GM18507 (cell line): ENCODE measurements at regions not wholly inside any gene's neighbourhood (a gene's known extent, or its start where the extent isn't known, plus 50 kb on each side); places are given as distances from the start of the nearest gene placed in this dataset.
"Not testable (repeated sequence)": the region's sequence is repeated elsewhere in the genome, so short reads cannot be mapped to it uniquely, and the experiment has no call there.

ENCODE experiments used
- DNase-seq: peaks from one replicate; pipeline ENCODE4 v3.0.0; 2011; ENCODE audit warnings: low read depth; ENCODE audit not compliant: insufficient read length; ENCODE audit errors: extremely low spot score
- FAIRE-seq: peaks from 2 replicates; lab custom pipeline; 2011; peaks lifted over from hg19 to GRCh38; lab: Jason Lieb, UNC

- FAIRE-seq = no peak
- DNase-seq = no peak
These were observed 157.2 kb downstream of the DDX1 start for GRCh38 chr2:15748736-15749323.

- no peak for DNase-seq
- no peak for FAIRE-seq
These were observed 158.1 kb downstream of the DDX1 start for GRCh38 chr2:15749460-15750432.

DNA sequence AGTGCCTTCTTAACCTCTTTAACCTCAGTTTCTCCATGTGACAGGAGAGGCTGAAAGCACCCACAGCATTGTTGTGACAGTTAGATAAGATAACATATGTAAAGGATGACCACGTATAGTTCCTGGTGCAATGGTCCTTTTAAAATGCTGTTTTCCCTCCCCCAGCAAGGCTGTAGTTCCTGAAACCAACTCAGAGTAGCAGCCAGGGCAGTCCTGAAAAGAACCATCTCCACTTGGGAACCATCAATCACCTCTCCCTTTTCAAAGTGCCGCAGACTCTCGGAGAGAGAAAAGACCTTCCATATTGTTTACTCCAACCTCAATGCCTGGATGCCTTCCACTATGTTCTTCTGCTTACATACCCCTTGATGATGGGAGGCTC lies 158.8 kb downstream of the DDX1 start:
- no peak for FAIRE-seq

GRCh38 chr2:15750822-15751329 lies 159.2 kb downstream of the DDX1 start:
- no peak for FAIRE-seq
- DNase-seq = no peak

More for the DNA sequence above, 158.8 kb downstream of the DDX1 start:
- DNase-seq = no peak

DNA sequence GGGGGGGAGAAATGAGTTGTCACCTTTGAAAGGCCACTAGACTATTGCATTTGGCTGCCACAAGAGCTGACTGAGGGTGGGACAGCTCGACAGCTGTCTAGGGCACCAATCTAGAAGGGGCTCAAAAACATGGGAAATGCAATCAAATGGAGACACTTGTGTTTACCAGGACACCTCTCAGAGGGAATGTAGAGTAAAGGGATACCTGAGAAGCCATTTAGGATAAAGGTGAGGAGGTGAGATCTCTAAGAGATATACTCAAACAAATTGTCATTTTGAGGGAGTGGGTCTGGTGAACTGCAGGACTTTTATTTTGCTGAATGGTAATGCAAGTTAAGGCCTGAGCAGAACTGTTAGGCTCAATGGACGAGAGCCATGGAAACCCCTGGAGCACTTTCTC lies 159.8 kb downstream of the DDX1 start:
- no peak for FAIRE-seq

GRCh38 chr2:15752552-15753232 lies 161.0 kb downstream of the DDX1 start:
- no peak for DNase-seq
- FAIRE-seq = no peak

More for the DNA sequence above, 159.8 kb downstream of the DDX1 start:
- DNase-seq = no peak

DNA sequence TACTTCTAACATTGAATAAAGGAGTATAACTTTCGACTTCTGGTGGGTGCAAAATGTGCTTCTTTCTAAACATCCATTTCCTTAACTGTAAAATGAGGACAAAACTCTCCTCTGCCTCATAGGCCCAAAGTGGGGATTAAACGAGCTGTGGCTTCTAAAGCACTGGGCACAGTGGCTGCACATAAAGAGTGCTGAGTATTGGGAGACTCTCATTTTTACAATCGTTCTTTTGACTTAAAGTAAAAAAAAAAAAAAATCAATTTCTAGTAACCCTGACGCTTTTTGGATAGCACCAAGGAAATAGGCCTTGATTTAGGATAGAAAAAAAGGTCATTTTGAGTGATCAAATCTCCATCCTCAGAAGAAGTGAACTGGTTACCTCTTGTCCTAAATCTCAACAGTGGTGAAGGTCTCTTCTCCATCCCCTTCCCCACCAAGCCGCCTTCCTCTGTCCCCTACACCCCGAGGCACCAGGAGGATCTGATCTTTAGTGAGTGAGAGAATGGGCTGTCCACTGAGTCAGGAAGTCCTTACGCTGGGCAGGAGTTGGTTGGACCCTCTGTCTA lies 161.6 kb downstream of the DDX1 start:
- DNase-seq (no peak), FAIRE-seq (no peak)

DNA sequence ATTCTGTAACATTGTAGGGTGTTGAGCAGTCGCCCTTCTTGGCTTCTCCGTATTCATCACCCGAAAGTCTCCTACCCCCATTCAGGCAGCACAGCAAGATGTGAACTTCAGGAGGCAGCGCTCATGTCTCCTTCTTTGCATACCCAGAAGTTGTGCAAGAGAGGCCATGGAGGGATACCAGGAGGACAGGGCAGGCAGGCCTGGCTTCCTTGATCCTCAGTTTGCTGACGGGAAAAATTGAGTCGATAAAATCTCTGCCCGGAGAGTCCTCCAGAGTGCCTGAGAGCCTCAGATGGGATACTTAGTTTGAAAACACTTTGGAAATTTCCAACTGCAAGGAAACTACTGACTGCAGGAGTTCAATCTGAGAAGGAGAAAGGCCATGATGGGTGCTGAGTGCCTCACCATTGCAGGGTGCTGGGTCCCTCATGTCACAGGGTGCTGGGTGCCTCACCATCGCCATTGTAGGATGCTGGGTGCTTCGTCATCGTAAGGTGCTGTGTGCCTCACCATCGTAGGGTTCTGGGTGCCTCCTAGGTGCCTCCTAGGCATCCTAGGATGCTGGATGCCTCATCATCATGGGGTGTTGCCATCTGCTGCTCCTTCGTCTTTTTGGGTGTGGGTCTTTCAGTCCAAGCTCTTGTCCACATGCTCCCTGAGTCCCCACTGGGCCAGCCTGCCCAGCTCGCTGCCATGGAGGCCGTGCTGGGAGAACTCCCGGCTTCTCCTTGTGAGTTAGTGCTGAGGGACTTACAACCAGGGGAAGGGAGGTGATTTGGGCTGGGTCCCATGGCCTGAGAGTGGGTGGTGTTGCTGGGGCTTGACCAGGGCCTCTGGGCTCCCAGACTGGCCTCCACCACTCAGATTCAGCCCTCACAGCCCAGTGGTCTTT lies 162.4 kb downstream of the DDX1 start:
- FAIRE-seq = no peak
- DNase-seq = no peak

DNA sequence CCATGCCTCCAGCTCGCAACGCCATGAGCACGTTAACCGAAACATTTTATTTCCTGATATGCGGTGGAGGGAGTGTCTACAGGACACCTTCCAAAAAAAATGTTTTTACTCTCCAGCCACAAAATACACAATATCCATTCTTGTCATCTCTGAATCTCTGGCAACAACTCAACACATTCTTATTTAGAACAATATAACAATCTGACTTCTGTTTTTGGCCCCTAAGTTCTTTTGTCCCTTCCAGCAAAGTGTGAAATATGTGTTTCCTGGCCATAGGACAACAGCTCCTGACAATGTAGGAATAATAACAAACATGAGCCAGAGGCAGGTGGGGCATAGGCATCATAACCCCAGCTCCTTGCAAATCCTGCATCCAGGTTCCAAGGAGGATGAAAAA lies 163.0 kb downstream of the DDX1 start:
- DNase-seq (no peak), FAIRE-seq (no peak)

DNA sequence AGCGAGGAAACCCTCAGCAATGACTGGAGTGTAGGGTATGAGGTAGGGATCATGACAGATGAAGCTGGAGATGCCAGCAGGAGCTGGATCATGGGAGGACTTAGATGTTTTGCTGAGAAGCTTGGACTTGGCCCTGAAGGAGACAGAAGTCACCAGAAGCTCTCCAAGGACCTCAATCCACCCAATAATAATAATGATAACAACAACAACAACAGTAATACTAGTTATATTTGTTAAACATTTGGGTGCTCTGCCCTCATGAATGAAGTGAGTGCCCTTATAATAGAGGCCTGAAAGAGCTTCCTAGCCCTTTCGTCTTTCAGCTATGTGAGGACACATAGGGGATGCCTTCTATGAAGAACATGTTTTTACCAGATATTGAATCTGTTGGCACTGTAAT lies 163.9 kb downstream of the DDX1 start:
- DNase-seq = no peak
- FAIRE-seq = no peak

DNA sequence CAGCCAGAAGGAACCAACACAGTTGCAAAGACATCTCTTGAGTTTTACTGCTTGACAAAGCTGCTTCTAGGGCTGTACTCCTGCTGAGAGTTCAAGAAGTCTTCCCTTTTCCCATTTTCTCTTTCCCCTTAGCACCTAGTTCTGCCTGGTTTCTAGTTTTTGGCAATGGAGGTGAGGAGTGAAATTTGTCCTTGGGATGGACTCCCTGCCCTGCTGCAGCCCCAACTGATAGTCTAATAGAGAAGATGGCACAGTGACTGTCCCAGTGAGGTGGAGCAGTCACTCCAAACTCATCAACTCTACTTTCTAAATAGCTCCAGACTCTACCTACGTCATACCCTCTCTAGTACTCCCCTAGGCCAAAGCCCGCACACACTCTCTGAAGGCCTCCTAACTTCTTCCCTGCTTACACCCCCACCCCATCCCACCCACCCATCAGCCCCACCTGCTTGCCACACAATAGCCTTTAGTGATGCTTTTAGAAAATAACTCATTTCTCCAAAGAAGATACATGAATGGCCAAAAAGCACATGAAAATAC lies 164.4 kb downstream of the DDX1 start:
- no peak for DNase-seq
- FAIRE-seq = no peak

- FAIRE-seq = no peak
- DNase-seq = no peak
These were observed 165.5 kb downstream of the DDX1 start for GRCh38 chr2:15756882-15757819.

- DNase-seq = no peak
- no peak for FAIRE-seq
These were observed 166.3 kb downstream of the DDX1 start for GRCh38 chr2:15757820-15758586.

- FAIRE-seq (no peak), DNase-seq (no peak)
These were observed 167.2 kb downstream of the DDX1 start for GRCh38 chr2:15758848-15759247.

DNA sequence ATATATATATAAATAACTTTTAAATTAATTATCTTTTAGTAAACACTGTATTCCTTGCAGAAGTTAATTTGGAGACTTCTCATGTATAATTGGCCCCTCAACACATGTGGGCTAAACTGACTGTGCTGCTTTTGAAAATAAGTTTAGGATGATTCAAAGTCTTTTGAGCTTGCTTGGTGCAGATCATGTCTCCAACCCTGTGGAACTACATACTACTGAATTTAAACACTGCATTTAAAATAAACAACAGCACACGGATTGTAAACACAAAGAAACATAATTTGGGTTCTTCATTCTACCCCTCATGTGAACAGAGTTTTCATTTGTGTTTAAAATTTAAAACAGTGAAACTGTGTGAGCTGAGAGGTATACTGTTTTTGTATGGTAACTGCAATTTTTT lies 167.7 kb downstream of the DDX1 start:
- DNase-seq (no peak), FAIRE-seq (no peak)

DNA sequence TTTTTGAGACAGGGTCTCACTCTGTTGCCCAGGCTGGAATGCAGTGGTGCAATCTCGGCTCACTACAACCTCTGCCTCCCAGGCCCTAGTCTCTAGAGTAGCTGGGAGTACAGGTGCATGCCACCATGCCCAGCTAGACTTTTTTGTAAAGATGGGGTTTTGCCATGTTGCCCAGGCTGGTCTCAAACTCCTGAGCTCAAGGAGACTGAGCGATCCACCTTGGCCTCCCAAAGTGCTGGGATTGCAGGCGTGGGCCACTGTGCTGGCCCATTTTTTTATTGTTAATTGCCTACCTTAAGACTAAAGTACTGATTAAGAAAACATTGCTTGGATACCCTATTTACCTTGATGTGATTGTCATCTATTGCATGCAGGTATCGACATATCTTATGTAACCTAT lies 168.1 kb downstream of the DDX1 start:
- DNase-seq, FAIRE-seq: not testable (repeated sequence)
